IMR-90 (cell line): ENCODE measurements at regions not wholly inside any gene's neighbourhood (a gene's known extent, or its start where the extent isn't known, plus 50 kb on each side); places are given as distances from the start of the nearest gene placed in this dataset.

Experiments
- ATAC-seq: fragments of 200-7000 bp; cut with Tn5 transposase; 2 replicates; pipeline ENCODE4 v1.9.1; 2020; ENCODE audit warnings: low read depth, mild to moderate bottlenecking, moderate library complexity
- BruUV-seq: library from RNA; stranded (reverse); fragments of 400-500 nt; replicated peaks from 2 replicates; lab custom pipeline; 2021; lab: Mats Ljungman, UMichigan
- CTCF ChIA-PET: fragments of 300-600 bp; formaldehyde crosslinking; extraction: SDS; loops from one replicate; lab custom pipeline; 2021; ENCODE audit warnings: antibody characterized with exemption; lab: Yijun Ruan, JAX
- POLR2A ChIA-PET: fragments of 300-600 bp; sonication (Branson Sonifier 250); formaldehyde crosslinking; loops from one replicate; lab custom pipeline; 2022; ENCODE audit warnings: antibody characterized with exemption; ENCODE audit not compliant: unreplicated experiment; lab: Charles Lee
- DNase-seq: peaks from one replicate; pipeline ENCODE4 v3.0.0; 2013
- H2AFZ ChIP-seq: replicated peaks from 2 replicates; pipeline ENCODE3; 2013; ENCODE audit warnings: low read length, mild to moderate bottlenecking; ENCODE audit not compliant: poor library complexity
- H2AK5ac ChIP-seq: 2 replicates; pipeline ENCODE4 v1.6.1; 2013; ENCODE audit warnings: low read depth, low read length, inconsistent platforms
- H2AK9ac ChIP-seq: replicated peaks from 2 replicates; pipeline ENCODE3; 2013; ENCODE audit warnings: mild to moderate bottlenecking, low read depth, low read length, moderate library complexity; ENCODE audit not compliant: poor library complexity
- H2BK120ac ChIP-seq: 2 replicates; pipeline ENCODE4 v1.6.1; 2013; ENCODE audit warnings: low read depth, low read length, inconsistent platforms
- H2BK15ac ChIP-seq: 3 replicates; pipeline ENCODE4 v1.6.1; 2013; ENCODE audit warnings: low read depth, low read length, inconsistent platforms
- H2BK20ac ChIP-seq: 2 replicates; pipeline ENCODE4 v1.6.1; 2013; ENCODE audit warnings: low read depth, mild to moderate bottlenecking, inconsistent platforms, low read length, moderate library complexity
- H2BK5ac ChIP-seq: 2 replicates; pipeline ENCODE4 v1.6.1; 2013; ENCODE audit warnings: mild to moderate bottlenecking, low read depth, low read length, inconsistent platforms; ENCODE audit not compliant: poor library complexity, severe bottlenecking
- H3K14ac ChIP-seq: replicated peaks from 2 replicates; pipeline ENCODE4 v1.6.1; 2013; ENCODE audit warnings: low read depth, low read length, inconsistent platforms
- H3K18ac ChIP-seq: 2 replicates; pipeline ENCODE4 v1.6.1; 2013; ENCODE audit warnings: low read depth, low read length, control low read depth
- H3K23ac ChIP-seq: 2 replicates; pipeline ENCODE4 v1.6.1; 2013; ENCODE audit warnings: low read depth, low read length, inconsistent platforms
- H3K27ac ChIP-seq: 2 replicates; pipeline ENCODE4 v1.5.1; 2013; ENCODE audit warnings: mild to moderate bottlenecking, control low read depth, low read length; ENCODE audit not compliant: insufficient read depth
- H3K27me3 ChIP-seq: 2 replicates; pipeline ENCODE4 v1.6.1; 2013; ENCODE audit warnings: low read length; ENCODE audit not compliant: control insufficient read depth, insufficient read depth
- H3K36me3 ChIP-seq: 2 replicates; pipeline ENCODE4 v1.6.1; 2013; ENCODE audit warnings: low read length, mixed read lengths; ENCODE audit not compliant: control insufficient read depth, insufficient read depth
- H3K4ac ChIP-seq: 2 replicates; pipeline ENCODE4 v1.6.1; 2013; ENCODE audit warnings: low read depth, low read length, inconsistent platforms
- H3K4me1 ChIP-seq: 2 replicates; pipeline ENCODE4 v1.6.1; 2013; ENCODE audit warnings: low read length, mixed read lengths; ENCODE audit not compliant: control insufficient read depth, insufficient read depth
- H3K4me2 ChIP-seq: 2 replicates; pipeline ENCODE4 v1.6.1; 2013; ENCODE audit warnings: low read depth, mild to moderate bottlenecking, control low read depth, low read length, moderate library complexity
- H3K4me3 ChIP-seq: 2 replicates; pipeline ENCODE4 v1.5.1; 2013; ENCODE audit warnings: low read depth, mild to moderate bottlenecking, control low read depth, low read length, moderate library complexity; ENCODE audit not compliant: insufficient read depth
- H3K56ac ChIP-seq: 2 replicates; pipeline ENCODE4 v1.6.1; 2013; ENCODE audit warnings: low read length, inconsistent platforms; ENCODE audit not compliant: insufficient read depth; ENCODE audit errors: extremely low read depth
- H3K79me1 ChIP-seq, 2 experiments: 2 replicates each; pipeline ENCODE4 v1.6.1; 2013; ENCODE audit warnings: low read length in 2 of 2, inconsistent platforms in 1 of 2, low read depth in 1 of 2
- H3K9ac ChIP-seq: 2 replicates; pipeline ENCODE4 v1.6.1; 2013; ENCODE audit warnings: low read depth, low read length, control low read depth
- H3K9me1 ChIP-seq: 2 replicates; pipeline ENCODE4 v1.6.1; 2013; ENCODE audit warnings: low read length, inconsistent platforms; ENCODE audit not compliant: insufficient read depth
- H3K9me3 ChIP-seq: 2 replicates; pipeline ENCODE4 v1.6.1; 2013; ENCODE audit warnings: low read length; ENCODE audit not compliant: control insufficient read depth, insufficient read depth
- H4K20me1 ChIP-seq: 2 replicates; pipeline ENCODE4 v1.6.1; 2013; ENCODE audit warnings: low read length, inconsistent platforms; ENCODE audit not compliant: insufficient read depth
- H4K5ac ChIP-seq: 2 replicates; pipeline ENCODE4 v1.6.1; 2013; ENCODE audit warnings: mild to moderate bottlenecking, low read depth, low read length, control low read depth
- H4K8ac ChIP-seq, 2 experiments: 2 replicates each; pipeline ENCODE4 v1.6.1; 2013; ENCODE audit warnings: low read depth in 2 of 2, low read length in 2 of 2, control low read depth in 1 of 2, inconsistent platforms in 1 of 2
- H4K91ac ChIP-seq: 2 replicates; pipeline ENCODE4 v1.6.1; 2013; ENCODE audit warnings: low read depth, low read length, inconsistent platforms; ENCODE audit not compliant: insufficient read depth
- BHLHE40 ChIP-seq: fragments of 150-350 bp; IDR thresholded peaks from 2 replicates; pipeline ENCODE4 v1.6.1; 2016; ENCODE audit warnings: mild to moderate bottlenecking, low read depth, low read length
- FOS ChIP-seq: fragments of 150-350 bp; IDR thresholded peaks from 2 replicates; pipeline ENCODE4 v1.6.1; 2016; ENCODE audit warnings: low read depth, low read length
- MAFK ChIP-seq: IDR thresholded peaks from 2 replicates; pipeline ENCODE4 v1.6.1; 2012; ENCODE audit warnings: low read depth, low read length, improper control_type of control experiment
- WGBS, 2 experiments: methylation state at CpG; one replicate each; pipeline versions ENCODE4 v1.1.5 to v1.1.7; 2013; ENCODE audit warnings: missing lambda C conversion rate in 2 of 2; ENCODE audit not compliant: insufficient read length in 1 of 2; ENCODE audit errors: extremely low coverage in 2 of 2; 5-methylcytosine and 5-hydroxymethylcytosine counted together
- dilution Hi-C: fragments of 300-500 bp; cut with HindIII; formaldehyde crosslinking; loops from one replicate; pipeline ENCODE4 v1.14.3; 2018; ENCODE audit warnings: low sequenced_read_pairs; ENCODE audit not compliant: unreplicated experiment
- in situ Hi-C: fragments of 300-500 bp; cut with MboI; formaldehyde crosslinking; loops from 3 replicates; pipeline ENCODE4 v1.14.3; 2019; ENCODE audit warnings: low sequenced_read_pairs, inconsistent platforms, mixed read lengths
- intact Hi-C: fragments of 100-400 bp; cut with micrococcal nuclease; formaldehyde crosslinking; loops from 2 replicates; pipeline ENCODE4 v1.10.0; 2022

- Histone ChIP-seq H3K18ac (no peak overlapping the region), H2AK5ac (no peak overlapping the region), H4K8ac (no peak overlapping the region), H3K4ac (no peak overlapping the region), H3K4me1 (no peaks in the 10 kb centered on the region), H4K91ac (no peak overlapping the region), H3K36me3 (no peaks in the 10 kb centered on the region), H4K5ac (no peak overlapping the region), H3K23ac (no peak overlapping the region), H3K79me1 (no peaks in the 10 kb centered on the region), H2BK5ac (no peak overlapping the region), H3K27ac (no peak overlapping the region), H3K9ac (no peak overlapping the region), H3K9me3 (no peaks in the 10 kb centered on the region), H3K4me3 (no peak overlapping the region), H3K9me1 (no peaks in the 10 kb centered on the region), H2BK120ac (no peak overlapping the region), H2BK20ac (no peak overlapping the region), H2AFZ (no peak overlapping the region), H2AK9ac (no peak overlapping the region), H3K14ac (no peak overlapping the region), H2BK15ac (no peak overlapping the region), H3K56ac (no peak overlapping the region), H3K27me3 (peaks cover 1% of the 10 kb centered on the region; the same call in 1 of the 2 replicates), H3K4me2 (no peak overlapping the region), H4K20me1 (no peaks in the 10 kb centered on the region)
- in situ Hi-C loops = loop anchor here (10.0 kb wide), 1 partner anchor 1864 kb away; no protein-coding TSS in a partner anchor
- intact Hi-C loops = no loop called here
- DNase-seq (no peak), ATAC-seq (no peak)
- 100% methylated on average over 3 of the region's 4 CpGs; no CpG with 5 or more reads in 1 of the 2 experiments for WGBS, 2 experiments
- TF ChIP-seq MAFK (peak; percentile 34; the same call in 1 of the 2 replicates), FOS (no peak), BHLHE40 (no peak)
- ChIA-PET POLR2A (no interaction called here), CTCF (interaction anchor here (1.5 to 1.6 kb wide), 2 partner anchors 12 to 22 kb away, joined by 3 to 5 read pairs; no protein-coding TSS in a partner anchor)
- dilution Hi-C loops = no loop called here
- no TSS peak for BruUV-seq
These were observed 96.7 kb downstream of the PMP22 start for GRCh38 chr17:15168379-15168778.
